Fibroblast of skin of abdomen (primary cell): ENCODE measurements at regions not wholly inside any gene's neighbourhood (a gene's known extent, or its start where the extent isn't known, plus 50 kb on each side); places are given as distances from the start of the nearest gene placed in this dataset.
"Not testable (repeated sequence)": the region's sequence is repeated elsewhere in the genome, so short reads cannot be mapped to it uniquely, and the experiment has no call there.

ENCODE experiments used
- DNase-seq: peaks from one replicate; pipeline ENCODE4 v3.0.0-alpha.2; 2013

- DNase-seq = no peak
Observed at GRCh38 chr6:167230288-167230687, 60.8 kb upstream of the UNC93A start.

GRCh38 chr6:167232356-167232755 is 58.8 kb upstream of the UNC93A start:
- DNase-seq = no peak

GRCh38 chr6:167233490-167233889 is 57.6 kb upstream of the UNC93A start:
- no peak for DNase-seq

- not testable (repeated sequence) for DNase-seq
Observed at GRCh38 chr6:167234576-167234975, 56.5 kb upstream of the UNC93A start.

- DNase-seq = no peak
Observed at GRCh38 chr6:167235005-167235404, 56.1 kb upstream of the UNC93A start.

GRCh38 chr6:167235421-167236238 is 55.5 kb upstream of the UNC93A start:
- no peak for DNase-seq

GRCh38 chr6:167236239-167236571 is 54.9 kb upstream of the UNC93A start:
- DNase-seq = no peak

- DNase-seq = no peak
Observed at GRCh38 chr6:167237438-167238145, 53.5 kb upstream of the UNC93A start.

- DNase-seq = no peak
Observed at GRCh38 chr6:167238146-167238693, 52.9 kb upstream of the UNC93A start.

- no peak for DNase-seq
Observed at GRCh38 chr6:167238694-167239467, 52.2 kb upstream of the UNC93A start.

GRCh38 chr6:167239470-167239869 is 51.6 kb upstream of the UNC93A start:
- DNase-seq = not testable (repeated sequence)

- DNase-seq = no peak
Observed at GRCh38 chr6:167240034-167240541, 51.0 kb upstream of the UNC93A start.
